Pancreas (tissue), 10 donors: ENCODE measurements at regions not wholly inside any gene's neighbourhood (a gene's known extent, or its start where the extent isn't known, plus 50 kb on each side); places are given as distances from the start of the nearest gene placed in this dataset.

ENCODE experiments used
- ATAC-seq, 4 donors: fragments of 200-7000 bp; cut with Tn5 transposase; one replicate each; pipeline versions ENCODE4 v1.8.0 to v1.9.1; 2020; ENCODE audit warnings: mild to moderate bottlenecking in 4 of 4, moderate library complexity in 4 of 4
- DNase-seq, 6 donors: peaks; one replicate each; pipeline ENCODE4 v3.0.0-alpha.2; 2020
- FAIRE-seq: peaks from 2 replicates; lab custom pipeline; 2012; peaks lifted over from hg19 to GRCh38; lab: Jason Lieb, UNC
- H3K27ac ChIP-seq, 4 donors: fragments of 200-600 bp; sonication (generic); 1 replicate in 3 of 4; 2 replicates in 1 of 4; pipeline versions ENCODE4 v1.5.0 to v1.8.0; 2020
- H3K27me3 ChIP-seq, 4 donors: fragments of 200-600 bp; one replicate each; pipeline ENCODE4 v1.8.0; 2021
- H3K36me3 ChIP-seq, 3 donors: fragments of 200-600 bp; sonication (generic) in 1 of 3; one replicate each; pipeline versions ENCODE4 v1.5.0 to v1.8.0; 2020 to 2021
- H3K4me1 ChIP-seq, 3 donors: fragments of 200-600 bp; one replicate each; pipeline ENCODE4 v1.8.0; 2021
- H3K4me3 ChIP-seq, 4 donors: fragments of 200-600 bp; sonication (generic) in 2 of 4; one replicate each; pipeline versions ENCODE4 v1.5.0 to v1.8.0; 2020 to 2021
- H3K9me3 ChIP-seq, 4 donors: fragments of 200-600 bp; one replicate each; pipeline ENCODE4 v1.8.0; 2021
- CTCF ChIP-seq, 4 donors: fragments of 200-600 bp; sonication (generic) in 3 of 4; IDR thresholded peaks; one replicate each; pipeline versions ENCODE4 v1.5.0 to v1.8.0; 2021; ENCODE audit warnings: antibody characterized with exemption in 4 of 4
- WGBS, 2 donors: extraction: QIAGEN DNeasy Blood & Tissue Kit; methylation state at CpG; one replicate each; pipeline ENCODE4 v1.1.7; 2013; 5-methylcytosine and 5-hydroxymethylcytosine counted together
- intact Hi-C, 3 donors: fragments of 100-400 bp; cut with DNase I; formaldehyde crosslinking; loops; one replicate each; pipeline versions ENCODE4 v1.11.1 to v1.14.2; 2022
- donor health status: healthy with polysubstance abuse.
- donor health status: DM: no; HTN: no; CAD: no; lungs with moderate emphysema.
- donor health status: DM: no; HTN: no; CAD: no.
- donor health status: control.
- donor health status: control.
- donor health status: Bipolar disorder and iron deficiency.
- donor health status: DM: yes; HTN: yes; CAD: no.
- donor health status: DM: no; HTN: no; CAD: no.
- donor health status: DM: no; HTN: no; CAD: no.
- donor health status: DM: yes; HTN: yes; CAD: no.

GRCh38 chr10:128312250-128312649, 186.0 kb upstream of the MKI67 start:
- H3K4me3 ChIP-seq: no peak overlapping the region
- DNase-seq (no peak), ATAC-seq (no peak), FAIRE-seq (no peak)
- intact Hi-C loops: no loop called here
- no peak overlapping the region for H3K27ac ChIP-seq
- H3K27me3 ChIP-seq: peaks cover 0 to 3% (median 0%) of the 10 kb centered on the region in 4 donors
- H3K9me3 ChIP-seq: no peaks in the 10 kb centered on the region
- no peaks in the 10 kb centered on the region for H3K36me3 ChIP-seq
- no peak for TF ChIP-seq CTCF (IDR thresholded peaks at IDR 0.05)
- no peaks in the 10 kb centered on the region for H3K4me1 ChIP-seq
- WGBS, 2 donors: 61 to 82% methylated on average over 7 of the region's 7 CpGs

GRCh38 chr10:128314686-128315085, 188.5 kb upstream of the MKI67 start:
- intact Hi-C loops: no loop called here
- no peaks in the 10 kb centered on the region for H3K36me3 ChIP-seq
- no peak overlapping the region for H3K4me3 ChIP-seq
- peaks cover 0 to 3% (median 0%) of the 10 kb centered on the region in 4 donors for H3K27me3 ChIP-seq
- H3K9me3 ChIP-seq: no peaks in the 10 kb centered on the region
- TF ChIP-seq CTCF (IDR thresholded peaks at IDR 0.05): no peak
- no peak for ATAC-seq
- WGBS, 2 donors: 16 to 18% methylated on average over 1 of the region's 1 CpG
- no peak overlapping the region for H3K27ac ChIP-seq
- no peak for DNase-seq
- FAIRE-seq: no peak
- H3K4me1 ChIP-seq: no peaks in the 10 kb centered on the region

- Histone ChIP-seq H3K9me3 (no peaks in the 10 kb centered on the region), H3K4me3 (no peak overlapping the region), H3K27ac (no peak overlapping the region), H3K36me3 (no peaks in the 10 kb centered on the region), H3K27me3 (no peaks in the 10 kb centered on the region), H3K4me1 (no peaks in the 10 kb centered on the region)
- no peak for ATAC-seq
- no peak for TF ChIP-seq CTCF (IDR thresholded peaks at IDR 0.05)
- 47 to 56% methylated on average over 6 of the region's 6 CpGs for WGBS, 2 donors
- intact Hi-C loops: no loop called here
- no peak for FAIRE-seq
- DNase-seq: no peak
Measured at GRCh38 chr10:128316121-128316726, 190.0 kb upstream of the MKI67 start.

GRCh38 chr10:128316925-128317324, 190.7 kb upstream of the MKI67 start:
- DNase-seq: no peak
- no peak for ATAC-seq

More at GRCh38 chr10:128316925-128317324, 190.7 kb upstream of the MKI67 start:
- no peak for TF ChIP-seq CTCF (IDR thresholded peaks at IDR 0.05)
- Histone ChIP-seq H3K4me1 (no peaks in the 10 kb centered on the region), H3K27ac (no peak overlapping the region), H3K27me3 (no peaks in the 10 kb centered on the region), H3K9me3 (no peaks in the 10 kb centered on the region), H3K36me3 (no peaks in the 10 kb centered on the region), H3K4me3 (no peak overlapping the region)
- WGBS, 2 donors: 62 to 72% methylated on average over 7 of the region's 7 CpGs
- no peak for FAIRE-seq
- intact Hi-C loops: no loop called here
